H9 (cell line): ENCODE measurements at regions not wholly inside any gene's neighbourhood (a gene's known extent, or its start where the extent isn't known, plus 50 kb on each side); places are given as distances from the start of the nearest gene placed in this dataset.

Source experiments
- DNase-seq: peaks from one replicate; pipeline ENCODE4 v3.0.0-alpha.2; 2017
- H2AFZ ChIP-seq: one replicate; pipeline ENCODE4 v1.6.1; 2013; ENCODE audit warnings: mild to moderate bottlenecking, low read length, control low read depth, moderate library complexity
- H2AK5ac ChIP-seq: 2 replicates; pipeline ENCODE4 v1.6.1; 2013; ENCODE audit warnings: low read length, control low read depth, mixed read lengths; ENCODE audit not compliant: insufficient read length
- H2BK120ac ChIP-seq: one replicate; pipeline ENCODE4 v1.6.1; 2013; ENCODE audit warnings: low read depth, mild to moderate bottlenecking, low read length, control low read depth, inconsistent platforms; ENCODE audit not compliant: poor library complexity, severe bottlenecking
- H2BK12ac ChIP-seq: 2 replicates; pipeline ENCODE4 v1.6.1; 2013; ENCODE audit warnings: low read length, control low read depth, mixed read lengths, low read depth; ENCODE audit not compliant: insufficient read length
- H2BK15ac ChIP-seq: 2 replicates; pipeline ENCODE4 v1.6.1; 2013; ENCODE audit warnings: low read depth, low read length, control low read depth
- H2BK20ac ChIP-seq: one replicate; pipeline ENCODE4 v1.6.1; 2013; ENCODE audit warnings: low read depth, mild to moderate bottlenecking, low read length, control low read depth, inconsistent platforms; ENCODE audit not compliant: poor library complexity, severe bottlenecking
- H2BK5ac ChIP-seq: 2 replicates; pipeline ENCODE4 v1.6.1; 2013; ENCODE audit warnings: low read length, control low read depth, mixed read lengths; ENCODE audit not compliant: insufficient read length
- H3K14ac ChIP-seq: 2 replicates; pipeline ENCODE4 v1.6.1; 2013; ENCODE audit warnings: low read length, control low read depth; ENCODE audit not compliant: insufficient read depth
- H3K18ac ChIP-seq: 2 replicates; pipeline ENCODE4 v1.6.1; 2013; ENCODE audit warnings: low read depth, mild to moderate bottlenecking, mixed read lengths, low read length, control low read depth; ENCODE audit not compliant: insufficient read length
- H3K23ac ChIP-seq: 2 replicates; pipeline ENCODE4 v1.6.1; 2013; ENCODE audit warnings: low read length, control low read depth, mixed read lengths, low read depth; ENCODE audit not compliant: insufficient read length
- H3K23me2 ChIP-seq: 2 replicates; pipeline ENCODE4 v1.6.1; 2013; ENCODE audit warnings: low read depth, mild to moderate bottlenecking, mixed read lengths, low read length, control low read depth; ENCODE audit not compliant: insufficient read length, poor library complexity, severe bottlenecking
- H3K27ac ChIP-seq: 2 replicates; pipeline ENCODE4 v1.5.1; 2013; ENCODE audit warnings: low read length, control low read depth, mixed read lengths, low read depth; ENCODE audit not compliant: insufficient read length
- H3K27me3 ChIP-seq: 2 replicates; pipeline ENCODE4 v1.6.1; 2013; ENCODE audit warnings: low read length, control low read depth, inconsistent platforms; ENCODE audit not compliant: insufficient read depth
- H3K4ac ChIP-seq: 2 replicates; pipeline ENCODE4 v1.6.1; 2013; ENCODE audit warnings: low read depth, mild to moderate bottlenecking, control low read depth, inconsistent platforms, low read length, moderate library complexity
- H3K4me1 ChIP-seq: 2 replicates; pipeline ENCODE4 v1.6.1; 2013; ENCODE audit warnings: low read length, control low read depth, inconsistent platforms; ENCODE audit not compliant: insufficient read depth
- H3K4me2 ChIP-seq: 2 replicates; pipeline ENCODE4 v1.6.1; 2013; ENCODE audit warnings: low read length, control low read depth, mixed read lengths; ENCODE audit not compliant: insufficient read length, insufficient read depth
- H3K56ac ChIP-seq: 2 replicates; pipeline ENCODE4 v1.6.1; 2013; ENCODE audit warnings: low read depth, mild to moderate bottlenecking, mixed read lengths, low read length, control low read depth; ENCODE audit not compliant: insufficient read length
- H3K79me1 ChIP-seq: 2 replicates; pipeline ENCODE4 v1.6.1; 2013; ENCODE audit warnings: low read depth, mild to moderate bottlenecking, moderate library complexity, low read length, control low read depth, inconsistent platforms; ENCODE audit not compliant: insufficient read depth, poor library complexity, severe bottlenecking
- H3K79me2 ChIP-seq: 2 replicates; pipeline ENCODE4 v1.6.1; 2013; ENCODE audit warnings: low read length, control low read depth, inconsistent platforms; ENCODE audit not compliant: insufficient read depth
- H3K9ac ChIP-seq: 2 replicates; pipeline ENCODE4 v1.6.1; 2013; ENCODE audit warnings: low read length, control low read depth, mixed read lengths; ENCODE audit not compliant: insufficient read length; ENCODE audit errors: extremely low read depth
- H3K9me3 ChIP-seq: one replicate; pipeline ENCODE4 v1.6.1; 2013; ENCODE audit warnings: low read depth, low read length, inconsistent platforms; ENCODE audit not compliant: control insufficient read depth
- H3T11ph ChIP-seq: one replicate; pipeline ENCODE4 v1.6.1; 2013; ENCODE audit warnings: mild to moderate bottlenecking, low read length, control low read depth, inconsistent platforms
- H4K20me1 ChIP-seq: one replicate; pipeline ENCODE4 v1.6.1; 2013; ENCODE audit not compliant: control insufficient read depth, insufficient read length, insufficient read depth
- H4K5ac ChIP-seq: 2 replicates; pipeline ENCODE4 v1.6.1; 2013; ENCODE audit warnings: low read depth, mild to moderate bottlenecking, mixed read lengths, low read length, control low read depth; ENCODE audit not compliant: insufficient read length
- H4K8ac ChIP-seq: replicated peaks from 2 replicates; pipeline ENCODE4 v1.6.1; 2013; ENCODE audit warnings: low read length, control low read depth, mixed read lengths, low read depth; ENCODE audit not compliant: insufficient read length
- H4K91ac ChIP-seq: 2 replicates; pipeline ENCODE4 v1.6.1; 2013; ENCODE audit warnings: low read depth, mild to moderate bottlenecking, moderate library complexity, mixed read lengths, low read length, control low read depth; ENCODE audit not compliant: insufficient read length
- H3K27ac Mint-ChIP-seq, 3 experiments: 2 replicates in 2 of 3; 3 replicates in 1 of 3; pipeline ENCODE4 v1.8.0; 2020 to 2021; ENCODE audit warnings: mixed read lengths in 3 of 3, mild to moderate bottlenecking in 1 of 3, moderate library complexity in 1 of 3
- H3K27me3 Mint-ChIP-seq: 2 replicates; pipeline ENCODE4 v1.8.0; 2021; ENCODE audit warnings: low read depth, mild to moderate bottlenecking, moderate library complexity, mixed read lengths
- H3K36me3 Mint-ChIP-seq, 3 experiments: 2 replicates in 2 of 3; 3 replicates in 1 of 3; pipeline ENCODE4 v1.8.0; 2020 to 2021; ENCODE audit warnings: low read depth in 3 of 3, mixed read lengths in 3 of 3; ENCODE audit not compliant: insufficient read depth in 1 of 3
- H3K4me1 Mint-ChIP-seq, 2 experiments: 2 replicates each; pipeline ENCODE4 v1.8.0; 2020; ENCODE audit warnings: mixed read lengths in 2 of 2
- H3K4me3 Mint-ChIP-seq, 2 experiments: 2 replicates in 1 of 2; 3 replicates in 1 of 2; pipeline ENCODE4 v1.8.0; 2020 to 2021; ENCODE audit warnings: mild to moderate bottlenecking in 2 of 2, mixed read lengths in 2 of 2, moderate library complexity in 1 of 2
- H3K9me3 Mint-ChIP-seq, 2 experiments: 2 replicates in 1 of 2; 3 replicates in 1 of 2; pipeline ENCODE4 v1.8.0; 2020; ENCODE audit warnings: mild to moderate bottlenecking in 2 of 2, mixed read lengths in 2 of 2, moderate library complexity in 1 of 2
- CTCF ChIP-seq: fragments of 200-600 bp; sonication (generic); conservative IDR thresholded peaks from 3 replicates; pipeline ENCODE4 v1.8.0; 2021; ENCODE audit warnings: antibody characterized with exemption, mild to moderate bottlenecking
- WGBS: extraction: QIAGEN DNeasy Blood & Tissue Kit; methylation state at CpG from one replicate; pipeline ENCODE4 v1.1.7; 2013; ENCODE audit warnings: missing lambda C conversion rate, low lambda C conversion rate, mixed read lengths; ENCODE audit not compliant: insufficient read length; ENCODE audit errors: extremely low coverage; 5-methylcytosine and 5-hydroxymethylcytosine counted together

GRCh38 chr4:180960743-180961401, 1282.3 kb upstream of the TENM3 start:
- no peak for DNase-seq
- no CpG with 5 or more reads among the region's 4 CpGs for WGBS

More at GRCh38 chr4:180960743-180961401, 1282.3 kb upstream of the TENM3 start:
- Histone ChIP-seq H3K4me2 (no peak overlapping the region), H3K4ac (no peak overlapping the region), H3K27me3 (no peaks in the 10 kb centered on the region), H2AFZ (no peak overlapping the region), H3K23me2 (no peaks in the 10 kb centered on the region), H4K5ac (no peak overlapping the region), H3K79me1 (no peaks in the 10 kb centered on the region), H3K9me3 (no peaks in the 10 kb centered on the region), H2BK120ac (no peak overlapping the region), H4K20me1 (no peaks in the 10 kb centered on the region), H2BK15ac (no peak overlapping the region), H3K18ac (no peak overlapping the region), H2BK5ac (no peak overlapping the region), H4K8ac (no peak overlapping the region), H4K91ac (no peak overlapping the region), H3K14ac (no peak overlapping the region), H3T11ph (no peak overlapping the region), H3K9ac (no peak overlapping the region), H3K23ac (no peak overlapping the region), H3K79me2 (no peaks in the 10 kb centered on the region), H2BK20ac (no peak overlapping the region), H3K4me1 (no peaks in the 10 kb centered on the region), H2BK12ac (no peak overlapping the region), H3K27ac (no peak overlapping the region), H3K56ac (no peak overlapping the region), H2AK5ac (no peak overlapping the region)
- Mint-ChIP-seq H3K9me3 (no peaks in the 10 kb centered on the region), H3K36me3 (no peaks in the 10 kb centered on the region), H3K27me3 (no peaks in the 10 kb centered on the region), H3K4me1 (peaks cover 12 to 14% of the 10 kb centered on the region in 2 experiments), H3K4me3 (no peak overlapping the region), H3K27ac (no peak overlapping the region; a peak in 1 of 7 replicates)
- TF ChIP-seq CTCF: no peak
